NT2/D1 (cell line): ENCODE measurements at regions not wholly inside any gene's neighbourhood (a gene's known extent, or its start where the extent isn't known, plus 50 kb on each side); places are given as distances from the start of the nearest gene placed in this dataset.

Experiments used
- SUZ12 ChIP-seq: IDR thresholded peaks from 2 replicates; pipeline ENCODE4 v1.6.1; 2011; ENCODE audit not compliant: insufficient read length, insufficient read depth; ENCODE audit errors: extremely low read depth
- YY1 ChIP-seq: IDR thresholded peaks from 2 replicates; pipeline ENCODE4 v1.6.1; 2011; ENCODE audit not compliant: insufficient read length, insufficient read depth
- ZNF274 ChIP-seq: IDR thresholded peaks from 2 replicates; pipeline ENCODE4 v1.6.1; 2011; ENCODE audit warnings: mild to moderate bottlenecking, low read depth, low read length

DNA sequence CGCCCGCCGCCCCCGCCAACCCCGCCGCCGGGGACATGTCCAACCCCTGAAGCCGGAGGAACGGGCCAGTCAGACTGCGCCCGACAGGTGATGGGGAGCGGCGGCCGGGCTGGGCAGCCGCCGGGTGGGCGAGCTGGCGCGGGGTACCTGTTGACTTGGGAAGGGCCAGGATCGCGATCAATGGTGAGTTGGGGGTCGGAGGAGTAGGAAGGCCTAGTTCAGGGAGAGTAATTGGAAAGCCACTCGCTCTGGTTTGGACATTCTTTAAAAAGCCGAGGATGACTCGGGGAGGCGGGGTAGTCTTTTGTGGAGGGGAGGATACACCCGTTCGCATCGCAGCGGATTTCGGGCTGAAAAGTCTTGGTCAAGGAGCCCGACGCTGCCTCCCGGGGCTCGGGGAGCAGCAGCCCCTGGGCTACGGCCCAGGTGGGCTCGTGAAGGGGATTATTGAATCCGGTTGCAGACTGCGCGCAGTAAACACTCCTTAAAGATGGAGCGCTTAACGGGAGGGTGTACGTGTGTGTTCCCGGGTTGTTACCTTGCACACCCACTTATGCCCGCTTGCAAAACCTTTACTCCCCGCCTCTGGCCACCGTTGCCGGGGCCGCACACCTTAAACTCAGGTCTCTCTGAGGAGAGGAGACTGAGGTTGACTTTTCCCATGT lies 123.8 kb downstream of the GOSR1 start:
- TF ChIP-seq YY1 = no peak
- TF ChIP-seq SUZ12 = no peak
- no peak for TF ChIP-seq ZNF274
